ENCODE measurements at regions not wholly inside any gene's neighbourhood (a gene's known extent, or its start where the extent isn't known, plus 50 kb on each side); places are given as distances from the start of the nearest gene placed in this dataset.

DNA sequence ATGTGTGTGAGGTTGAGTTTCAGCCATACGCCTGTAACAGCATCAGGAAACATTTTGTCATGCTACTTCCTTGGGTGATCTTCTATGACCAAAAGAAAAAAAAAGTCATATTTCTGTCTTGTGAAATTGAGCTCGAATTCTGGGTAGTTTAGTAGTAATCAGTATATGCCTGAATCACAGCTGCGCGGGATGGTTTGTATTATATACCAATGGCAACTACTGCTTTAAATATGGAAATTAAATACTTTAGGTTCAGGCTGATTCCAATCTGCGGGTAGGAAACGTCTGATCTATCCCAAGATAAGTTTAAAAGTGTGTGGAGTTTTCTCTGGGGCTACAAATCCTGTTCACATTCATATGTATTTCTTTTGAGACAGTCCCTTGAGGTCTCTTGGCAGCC lies 115.6 kb upstream of the FERMT1 start:
- Histone ChIP-seq H3K4me3 (no peak overlapping the region), H3K9me3 (no peaks in the 10 kb centered on the region), H3K27ac (no peak overlapping the region), H3K36me3 (no peaks in the 10 kb centered on the region), H3K27me3 (no peaks in the 10 kb centered on the region), H3K4me1 (no peaks in the 10 kb centered on the region)
- intact Hi-C loops (cut with DNase I): no loop called here
- DNase-seq (ENCODE audit: extremely low spot score in 2 of 2): no peak
- TF ChIP-seq, protein P1, sequence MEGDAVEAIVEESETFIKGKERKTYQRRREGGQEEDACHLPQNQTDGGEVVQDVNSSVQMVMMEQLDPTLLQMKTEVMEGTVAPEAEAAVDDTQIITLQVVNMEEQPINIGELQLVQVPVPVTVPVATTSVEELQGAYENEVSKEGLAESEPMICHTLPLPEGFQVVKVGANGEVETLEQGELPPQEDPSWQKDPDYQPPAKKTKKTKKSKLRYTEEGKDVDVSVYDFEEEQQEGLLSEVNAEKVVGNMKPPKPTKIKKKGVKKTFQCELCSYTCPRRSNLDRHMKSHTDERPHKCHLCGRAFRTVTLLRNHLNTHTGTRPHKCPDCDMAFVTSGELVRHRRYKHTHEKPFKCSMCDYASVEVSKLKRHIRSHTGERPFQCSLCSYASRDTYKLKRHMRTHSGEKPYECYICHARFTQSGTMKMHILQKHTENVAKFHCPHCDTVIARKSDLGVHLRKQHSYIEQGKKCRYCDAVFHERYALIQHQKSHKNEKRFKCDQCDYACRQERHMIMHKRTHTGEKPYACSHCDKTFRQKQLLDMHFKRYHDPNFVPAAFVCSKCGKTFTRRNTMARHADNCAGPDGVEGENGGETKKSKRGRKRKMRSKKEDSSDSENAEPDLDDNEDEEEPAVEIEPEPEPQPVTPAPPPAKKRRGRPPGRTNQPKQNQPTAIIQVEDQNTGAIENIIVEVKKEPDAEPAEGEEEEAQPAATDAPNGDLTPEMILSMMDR (IDR thresholded peaks at IDR 0.05): no peak
- TF ChIP-seq POLR2A (IDR thresholded peaks at IDR 0.05) (no peak), POLR2AphosphoS5 (IDR thresholded peaks at IDR 0.05; ENCODE audit: insufficient read depth in 1 of 2, low read depth in 1 of 2) (no peak)

DNA sequence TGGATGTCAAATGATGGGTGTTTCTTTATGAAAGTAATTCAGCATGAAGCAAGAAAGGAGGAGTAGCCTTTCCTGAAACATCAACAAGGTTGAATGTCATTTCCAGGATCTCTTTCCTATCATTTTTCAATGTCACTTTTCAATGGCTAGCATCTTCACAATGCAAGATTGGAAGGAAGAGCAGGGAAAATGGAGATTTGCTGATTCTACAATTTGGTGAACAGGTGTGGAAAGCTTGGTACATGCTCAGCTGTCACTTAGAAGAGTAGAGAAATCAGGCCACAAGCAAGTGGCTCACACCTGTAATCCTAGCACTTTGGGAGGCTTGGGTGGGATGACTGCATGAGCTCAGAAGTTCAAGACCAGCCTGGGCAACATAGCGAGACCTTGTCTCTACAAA lies 112.7 kb upstream of the FERMT1 start:
- Histone ChIP-seq H3K9me3 (no peaks in the 10 kb centered on the region), H3K27ac (no peak overlapping the region), H3K27me3 (no peaks in the 10 kb centered on the region), H3K36me3 (no peaks in the 10 kb centered on the region), H3K4me1 (no peaks in the 10 kb centered on the region), H3K4me3 (no peak overlapping the region)
- TF ChIP-seq, protein P1 (IDR thresholded peaks at IDR 0.05): no peak
- TF ChIP-seq POLR2A (IDR thresholded peaks at IDR 0.05) (no peak), POLR2AphosphoS5 (IDR thresholded peaks at IDR 0.05; ENCODE audit: insufficient read depth in 1 of 2, low read depth in 1 of 2) (no peak)
- intact Hi-C loops (cut with DNase I): no loop called here
- no peak for DNase-seq (ENCODE audit: extremely low spot score in 2 of 2)

DNA sequence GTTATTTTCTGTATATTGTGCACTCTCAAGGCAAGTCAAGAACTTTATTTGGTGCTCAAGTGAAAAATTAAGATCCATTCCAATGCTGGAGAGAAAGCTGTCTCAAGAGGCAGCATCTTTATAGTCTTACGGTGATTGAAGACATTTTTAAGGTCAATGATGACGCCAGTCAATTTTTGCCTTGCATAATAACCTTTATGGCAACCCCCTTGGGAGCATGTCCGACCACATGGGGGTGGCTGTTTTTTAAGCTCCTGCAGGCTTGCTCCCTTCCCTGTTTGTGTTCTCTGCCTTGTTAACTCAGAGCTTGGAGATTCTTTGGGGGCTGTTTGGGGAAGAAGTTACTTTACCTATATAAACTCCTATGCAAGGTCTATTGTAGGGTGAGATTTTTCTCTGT lies 109.6 kb upstream of the FERMT1 start:
- intact Hi-C loops (cut with DNase I): no loop called here
- Histone ChIP-seq H3K36me3 (no peaks in the 10 kb centered on the region), H3K9me3 (no peaks in the 10 kb centered on the region), H3K4me1 (no peaks in the 10 kb centered on the region), H3K4me3 (no peak overlapping the region), H3K27me3 (no peaks in the 10 kb centered on the region), H3K27ac (no peak overlapping the region)
- DNase-seq (ENCODE audit: extremely low spot score in 2 of 2): no peak
- TF ChIP-seq POLR2AphosphoS5 (IDR thresholded peaks at IDR 0.05; ENCODE audit: insufficient read depth in 1 of 2, low read depth in 1 of 2) (no peak), POLR2A (IDR thresholded peaks at IDR 0.05) (no peak)
- TF ChIP-seq, protein P1 (IDR thresholded peaks at IDR 0.05): no peak

DNA sequence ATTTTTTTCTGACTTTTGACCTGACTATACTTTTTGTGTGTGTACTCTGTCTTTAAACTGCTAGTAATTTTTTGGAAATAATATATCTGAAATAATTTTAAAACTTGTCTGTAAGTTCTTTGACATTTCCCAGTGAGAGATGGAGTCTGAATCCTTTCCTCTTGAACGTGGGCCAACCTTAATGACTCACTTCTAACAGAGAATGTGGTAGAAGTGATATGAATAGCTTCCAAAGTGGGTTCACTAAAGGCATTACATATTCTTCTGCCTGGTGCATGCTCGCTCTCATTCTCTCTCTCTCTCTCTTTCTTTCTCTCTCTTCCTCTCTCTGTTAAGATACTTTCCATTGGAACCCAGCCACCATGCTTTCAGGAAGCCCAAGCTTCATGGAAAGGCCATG lies 108.7 kb upstream of the FERMT1 start:
- TF ChIP-seq, protein P1 (IDR thresholded peaks at IDR 0.05): no peak
- TF ChIP-seq POLR2AphosphoS5 (IDR thresholded peaks at IDR 0.05; ENCODE audit: insufficient read depth in 1 of 2, low read depth in 1 of 2) (no peak), POLR2A (IDR thresholded peaks at IDR 0.05) (no peak)
- Histone ChIP-seq H3K9me3 (no peaks in the 10 kb centered on the region), H3K4me3 (no peak overlapping the region), H3K36me3 (no peaks in the 10 kb centered on the region), H3K27ac (no peak overlapping the region), H3K4me1 (no peaks in the 10 kb centered on the region), H3K27me3 (no peaks in the 10 kb centered on the region)
- intact Hi-C loops (cut with DNase I): no loop called here
- DNase-seq (ENCODE audit: extremely low spot score in 2 of 2): no peak

DNA sequence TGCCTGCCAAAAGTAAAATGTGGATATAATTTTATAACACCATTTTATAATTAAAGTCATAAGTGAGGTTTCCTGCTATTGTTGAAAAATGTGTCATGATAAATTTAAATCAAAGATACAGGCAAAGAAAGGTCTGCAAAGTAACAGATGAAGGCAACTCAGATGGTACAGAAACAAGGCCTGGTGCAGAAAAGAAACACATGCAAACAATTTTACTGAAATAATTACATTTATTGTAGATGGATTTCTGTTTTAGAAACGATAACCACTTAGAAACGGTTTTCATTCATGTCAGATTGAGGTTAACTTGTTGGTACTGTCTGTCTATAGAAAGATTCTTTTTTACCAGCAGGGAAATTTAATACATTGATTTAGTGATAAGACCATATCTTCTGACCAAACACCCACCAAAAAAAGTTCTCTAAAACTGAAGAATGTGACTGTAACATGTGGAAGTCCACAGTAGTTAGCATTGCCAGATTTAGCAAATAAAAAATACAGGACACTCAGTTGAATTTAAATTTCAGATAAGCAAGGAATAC lies 105.5 kb upstream of the FERMT1 start:
- TF ChIP-seq, protein P1 (IDR thresholded peaks at IDR 0.05): no peak
- TF ChIP-seq POLR2A (IDR thresholded peaks at IDR 0.05): no peak
- no peak for TF ChIP-seq POLR2AphosphoS5 (IDR thresholded peaks at IDR 0.05; ENCODE audit: insufficient read depth in 1 of 2, low read depth in 1 of 2)
- Histone ChIP-seq H3K9me3 (no peaks in the 10 kb centered on the region), H3K27ac (no peak overlapping the region), H3K36me3 (no peaks in the 10 kb centered on the region), H3K4me3 (no peak overlapping the region), H3K27me3 (no peaks in the 10 kb centered on the region), H3K4me1 (no peaks in the 10 kb centered on the region)
- no peak for DNase-seq (ENCODE audit: extremely low spot score in 2 of 2)
- intact Hi-C loops (cut with DNase I): no loop called here

Data from vagina (tissue), 2 donors.